GM21447 (cell line): ENCODE measurements at regions not wholly inside any gene's neighbourhood (a gene's known extent, or its start where the extent isn't known, plus 50 kb on each side); places are given as distances from the start of the nearest gene placed in this dataset.

Experiments
- ATAC-seq: cut with Tn5 transposase; IDR thresholded peaks from one replicate; pipeline ENCODE4 v1.9.1; 2021; ENCODE audit not compliant: unreplicated experiment

DNA sequence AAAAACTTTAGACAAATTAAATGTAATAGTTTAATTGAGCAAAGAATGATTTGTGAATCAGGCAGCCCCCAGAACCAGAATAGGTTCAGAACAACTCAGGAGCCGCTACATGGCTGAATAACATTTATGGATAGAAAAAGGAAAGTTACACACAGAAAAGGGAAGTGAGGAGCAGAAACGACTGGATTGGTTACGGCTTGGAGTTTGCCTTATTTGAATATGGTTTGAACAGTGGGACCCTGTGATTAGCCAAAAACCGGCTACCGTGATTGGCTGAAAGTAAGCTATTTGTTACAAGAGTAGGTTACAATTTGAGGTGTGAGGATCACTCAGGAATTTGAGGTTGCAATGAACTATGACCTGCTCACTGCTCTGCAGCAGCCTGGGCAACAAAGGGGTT, 1139.8 kb downstream of the CDH11 start:
- ATAC-seq, result no peak

DNA sequence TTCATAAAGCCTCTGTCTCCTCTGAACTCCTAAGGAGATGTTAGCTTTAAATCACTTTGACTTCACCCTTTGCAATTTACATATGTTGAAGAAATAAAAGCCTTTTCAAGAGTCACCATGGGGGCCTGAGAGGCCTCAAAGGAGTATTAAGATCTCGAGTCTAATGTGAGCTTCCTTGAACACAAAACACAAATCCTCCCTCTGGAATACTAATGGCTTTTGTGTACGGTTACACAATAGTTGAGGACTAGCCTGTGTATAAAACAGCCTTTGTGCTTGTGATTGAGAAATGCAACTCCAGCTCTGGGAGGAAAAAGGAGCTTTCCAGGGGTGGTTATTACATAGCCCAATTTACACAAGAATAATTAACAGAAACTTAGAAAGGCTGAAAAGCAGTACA, 1140.2 kb downstream of the CDH11 start:
- no peak for ATAC-seq

DNA sequence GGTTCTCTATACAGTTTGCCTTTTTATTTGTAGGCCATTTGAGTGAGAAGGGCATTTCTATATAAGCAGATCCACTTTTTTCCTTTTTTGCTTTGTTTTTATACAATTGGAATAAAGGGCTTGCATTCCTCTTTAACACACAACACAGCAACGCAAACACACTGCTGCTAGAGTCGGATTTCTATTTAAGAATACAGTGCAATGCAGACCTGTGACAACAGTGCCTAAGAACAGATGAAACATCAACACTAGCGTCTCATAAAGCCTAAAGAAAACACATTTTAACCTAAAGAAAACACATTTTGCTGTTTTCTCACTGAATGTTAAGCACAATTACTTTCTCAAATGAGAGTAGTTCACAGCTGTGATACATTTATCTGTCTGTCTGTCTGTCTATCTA, 1141.1 kb downstream of the CDH11 start:
- ATAC-seq, result no peak

DNA sequence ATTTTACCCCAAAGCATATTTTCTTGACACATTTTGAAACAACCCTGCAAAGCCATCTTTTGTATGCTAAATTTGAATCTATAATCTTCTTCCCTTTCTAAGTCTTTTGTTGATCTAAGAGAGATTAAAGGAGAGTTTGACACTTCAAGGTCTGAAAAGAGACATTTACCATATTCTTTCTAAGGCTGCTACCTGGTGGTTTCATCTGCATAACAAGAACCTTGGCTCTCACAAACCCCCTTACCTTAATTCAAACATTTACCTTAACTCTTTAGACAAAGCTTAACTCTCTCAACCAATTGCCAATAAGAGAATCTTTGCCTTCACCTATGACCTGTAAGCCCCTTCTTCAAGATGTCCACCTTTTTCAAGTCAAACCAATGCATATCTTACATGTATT, 1143.6 kb downstream of the CDH11 start:
- ATAC-seq, result no peak

DNA sequence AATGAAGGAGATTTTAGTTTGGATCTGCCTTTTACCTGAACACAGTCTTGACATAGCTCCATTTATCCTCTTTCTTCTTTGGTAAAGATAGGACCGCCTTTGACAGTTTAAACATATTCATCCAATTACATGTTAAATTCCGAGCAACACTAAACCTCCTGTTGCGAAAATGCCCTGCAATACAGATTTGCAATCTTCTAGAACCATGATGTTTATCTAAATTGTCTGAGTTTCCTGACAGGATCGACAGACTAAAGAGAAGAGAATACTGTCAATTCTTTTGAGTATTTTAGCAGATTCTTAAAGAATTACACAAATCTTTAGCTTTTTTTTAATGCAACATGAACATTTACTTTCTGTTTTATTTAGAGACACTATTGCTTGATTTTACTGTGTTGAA, 1145.5 kb downstream of the CDH11 start:
- no peak for ATAC-seq

DNA sequence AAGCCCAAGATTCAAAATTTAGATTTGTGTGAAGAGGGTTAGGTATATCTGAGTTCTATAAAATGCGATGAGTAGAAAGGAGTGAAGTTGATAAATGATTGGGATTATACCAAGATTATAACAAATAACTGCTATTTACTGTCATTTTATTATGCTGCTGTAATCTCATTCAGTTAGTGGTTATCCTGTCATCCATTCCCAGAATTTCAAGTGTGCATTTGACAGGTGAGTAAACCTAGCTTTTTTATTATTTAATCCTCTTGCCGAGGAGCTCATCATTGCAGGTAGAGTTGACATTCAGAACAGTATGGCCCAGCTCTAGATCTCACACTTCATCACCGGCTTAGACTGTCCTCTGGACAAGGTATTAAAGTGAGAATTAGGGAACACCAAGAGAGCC, 1146.2 kb downstream of the CDH11 start:
- ATAC-seq, result no peak

DNA sequence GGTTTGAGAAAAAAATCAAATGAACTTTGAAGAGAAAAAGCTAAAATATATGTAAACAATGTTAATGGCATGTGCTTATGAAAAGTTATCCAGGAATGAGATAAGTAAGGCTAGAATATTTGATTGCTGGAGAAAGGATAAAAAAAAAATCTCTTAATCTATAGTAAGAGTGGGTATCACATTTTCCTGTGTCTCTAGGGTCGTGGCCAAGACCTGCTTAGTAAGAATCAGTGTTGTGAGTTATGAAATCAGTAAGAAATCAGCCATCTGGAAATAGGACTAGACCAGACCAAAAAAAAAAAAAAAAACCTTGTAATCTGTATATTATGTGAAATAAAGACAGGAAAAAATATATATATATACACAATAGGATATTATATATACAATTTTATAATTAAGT, 1153.9 kb downstream of the CDH11 start:
- no peak for ATAC-seq

DNA sequence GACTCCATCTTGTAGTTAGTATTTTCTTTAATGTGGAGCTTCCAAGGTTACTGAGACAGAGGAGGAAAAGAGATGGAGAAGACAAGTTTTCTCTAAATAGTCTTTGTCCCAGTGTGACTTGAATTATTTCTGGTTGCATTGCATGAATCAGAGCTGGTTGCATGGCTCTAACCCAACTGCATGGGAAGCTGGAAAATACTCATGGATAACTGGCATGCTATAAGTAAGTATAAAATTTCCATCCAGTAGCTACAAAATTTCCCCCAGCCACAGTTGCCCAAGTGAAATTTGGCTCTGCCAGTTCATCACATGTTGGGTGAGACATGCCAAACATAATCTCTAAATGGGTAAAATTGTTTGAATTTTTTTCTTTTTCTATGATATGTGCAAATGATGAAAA, 1161.5 kb downstream of the CDH11 start:
- no peak for ATAC-seq

DNA sequence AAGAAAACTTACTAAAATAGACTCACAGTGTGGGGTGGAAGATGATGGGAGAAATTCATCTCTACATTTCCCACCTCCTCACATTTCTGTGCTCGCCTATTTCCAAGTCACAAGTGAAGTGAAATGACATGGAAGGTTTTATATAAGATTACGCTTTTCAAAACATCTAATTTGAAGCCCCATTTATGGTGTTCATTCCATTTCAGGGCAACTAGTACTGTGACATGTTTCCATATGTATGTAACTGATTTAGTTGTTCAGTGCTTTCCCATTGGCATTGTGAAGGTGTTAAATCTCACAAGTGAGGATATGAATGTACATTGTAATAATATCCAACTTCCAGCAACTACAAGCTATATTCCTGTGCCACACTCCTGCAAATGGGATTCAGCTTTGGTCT, 1174.8 kb downstream of the CDH11 start:
- no peak for ATAC-seq

DNA sequence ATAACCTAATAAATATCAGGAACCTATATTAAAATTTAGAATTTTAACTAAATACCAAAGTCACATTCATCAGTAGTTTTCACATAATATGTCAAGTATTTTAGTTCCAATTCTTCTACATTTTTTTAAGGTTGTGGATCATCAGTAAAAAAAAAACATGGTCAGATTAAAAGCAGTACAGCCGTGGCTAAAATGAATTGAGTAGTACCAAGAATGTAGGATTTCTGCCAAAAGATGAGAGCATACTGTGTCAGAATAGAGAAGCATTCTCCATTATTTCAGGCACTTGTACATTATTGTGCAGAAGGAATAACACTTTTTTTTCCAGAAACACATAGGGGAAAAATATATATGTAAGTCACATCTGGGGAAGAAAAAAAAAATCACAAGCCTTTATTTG, 1176.1 kb downstream of the CDH11 start:
- no peak for ATAC-seq

DNA sequence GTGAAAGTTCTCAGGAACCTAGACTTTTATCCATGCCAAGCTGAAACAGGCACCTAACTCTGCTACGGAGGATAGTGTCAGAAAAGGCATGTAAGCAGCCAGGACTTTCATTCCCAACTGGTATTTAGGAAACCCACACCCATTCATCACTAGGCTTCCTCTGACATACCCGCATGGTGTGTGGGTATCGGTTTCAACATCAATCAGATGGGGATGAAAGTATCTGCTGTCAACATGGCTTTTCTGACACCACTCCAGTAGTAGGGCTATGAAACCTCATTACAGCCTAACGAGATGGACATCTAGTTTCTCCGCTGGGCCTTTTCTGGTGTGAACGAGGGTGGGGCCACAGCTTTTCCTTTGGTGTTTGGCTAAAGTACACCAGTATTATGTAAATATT, 1178.3 kb downstream of the CDH11 start:
- no peak for ATAC-seq

DNA sequence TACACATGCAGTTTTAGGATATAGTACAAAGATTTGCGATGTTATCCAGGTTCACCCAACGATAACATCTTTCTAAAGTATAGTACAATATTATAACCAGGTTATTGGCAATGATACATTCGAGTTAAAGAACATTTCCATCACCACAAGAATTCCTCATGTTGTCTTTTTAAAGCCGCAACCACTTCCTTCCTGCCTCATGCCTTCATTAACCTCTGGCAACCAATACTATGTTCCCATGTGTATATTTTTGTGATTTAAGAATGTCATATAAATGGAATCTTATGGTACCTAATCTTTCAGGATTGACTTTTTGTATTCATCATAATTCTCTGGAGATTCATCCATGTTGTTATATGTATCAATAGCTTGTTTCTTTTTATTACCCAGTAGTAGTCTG, 1183.2 kb downstream of the CDH11 start:
- ATAC-seq, result no peak

DNA sequence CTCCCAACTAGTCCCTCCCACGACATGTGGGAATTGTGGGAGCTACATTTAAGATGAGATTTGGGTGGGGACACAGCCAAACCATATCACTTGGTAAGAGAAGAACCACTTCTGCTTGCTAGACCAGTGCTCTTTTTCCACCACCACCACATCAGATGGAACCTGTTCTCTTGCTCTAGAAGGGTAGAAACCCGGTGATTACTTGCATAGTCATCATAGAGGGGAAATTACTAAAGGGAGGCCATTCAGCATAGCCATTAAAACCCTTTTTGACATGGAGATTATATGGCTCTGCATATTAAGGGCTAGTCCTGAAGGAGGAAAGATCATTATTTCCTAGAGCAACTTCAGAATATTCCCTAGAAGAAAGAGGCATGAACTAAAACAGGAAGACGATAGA, 1188.0 kb downstream of the CDH11 start:
- no peak for ATAC-seq

DNA sequence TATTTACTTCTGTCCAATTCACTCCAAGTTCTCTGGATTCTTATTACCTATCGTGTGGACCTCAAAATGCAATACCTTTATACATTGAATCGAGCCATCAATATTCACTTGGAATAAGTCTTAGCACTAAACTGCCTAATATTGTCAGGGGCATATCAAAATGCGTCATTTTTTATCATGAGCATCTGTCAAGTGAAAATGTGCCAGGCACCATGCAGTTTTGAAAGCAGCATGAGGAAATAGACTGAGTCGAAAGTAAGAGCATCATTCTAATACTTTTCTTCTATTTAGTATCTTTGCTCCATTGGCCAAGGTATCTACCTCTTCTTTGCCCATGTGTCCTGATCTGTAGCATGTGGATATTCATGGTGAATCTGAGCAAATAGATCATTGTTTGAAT, 1193.4 kb downstream of the CDH11 start:
- ATAC-seq, result no peak

DNA sequence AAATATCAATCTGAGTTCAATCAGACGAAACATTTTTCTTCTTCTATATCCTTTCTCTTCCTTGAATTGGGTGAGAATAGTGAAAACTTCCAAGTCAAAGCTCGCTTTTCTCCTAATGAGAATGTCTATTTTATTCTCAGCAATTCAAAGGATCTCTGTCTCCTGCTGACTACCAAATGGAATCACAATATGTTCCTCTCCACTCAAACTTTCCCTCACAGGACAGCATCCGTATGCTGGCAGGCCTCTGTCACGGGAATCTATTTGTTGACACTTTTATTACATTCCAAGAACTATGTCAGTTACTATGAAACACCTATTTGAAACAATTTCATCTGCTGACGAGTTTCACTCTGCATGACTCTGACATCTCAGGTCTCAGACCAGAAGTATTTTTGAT, 1196.6 kb downstream of the CDH11 start:
- ATAC-seq, result no peak

DNA sequence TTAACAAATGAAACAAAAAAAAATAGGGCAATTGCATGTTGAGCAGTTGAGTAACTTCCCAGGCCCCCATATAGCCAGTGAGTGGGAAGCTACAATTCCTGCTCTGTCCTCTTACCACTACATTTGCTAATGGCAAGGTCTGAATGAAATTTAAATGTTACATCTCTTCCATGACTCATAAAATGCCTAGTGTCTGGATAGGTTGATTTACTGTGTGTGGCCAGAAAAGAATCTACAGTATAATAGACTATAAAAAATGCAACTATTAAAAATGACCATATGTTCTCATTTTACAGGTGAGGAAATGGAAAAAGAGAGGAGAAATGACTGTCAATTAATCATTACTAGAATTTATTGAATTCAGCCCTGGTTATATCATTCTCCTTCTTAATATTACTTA, 1199.3 kb downstream of the CDH11 start:
- no peak for ATAC-seq

DNA sequence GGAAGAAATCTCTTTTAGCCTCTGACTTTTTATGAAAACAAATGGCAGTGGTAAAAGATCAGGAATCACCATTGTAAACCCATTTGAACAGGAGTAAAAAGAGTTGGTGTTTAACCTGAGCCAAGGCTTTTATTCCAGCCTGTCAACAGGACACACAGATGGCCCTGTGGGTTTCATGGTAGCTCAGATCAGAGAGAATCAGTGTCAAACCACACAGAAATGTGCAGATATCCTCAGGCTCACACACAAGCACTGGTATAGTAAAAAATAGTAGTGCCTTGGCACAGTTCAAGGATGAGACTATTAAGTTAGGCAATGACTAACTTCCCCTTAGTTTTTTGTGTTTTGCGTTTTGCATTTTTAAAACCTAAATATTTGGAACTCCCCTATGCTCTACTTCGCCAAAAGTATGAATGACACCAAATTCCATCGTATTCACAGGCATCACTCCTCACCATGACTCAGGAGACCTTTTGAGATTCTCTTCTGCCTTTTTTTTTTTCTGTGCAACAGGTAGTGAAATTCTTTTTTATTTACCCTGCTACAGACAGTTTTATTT, 1200.0 kb downstream of the CDH11 start:
- no peak for ATAC-seq

DNA sequence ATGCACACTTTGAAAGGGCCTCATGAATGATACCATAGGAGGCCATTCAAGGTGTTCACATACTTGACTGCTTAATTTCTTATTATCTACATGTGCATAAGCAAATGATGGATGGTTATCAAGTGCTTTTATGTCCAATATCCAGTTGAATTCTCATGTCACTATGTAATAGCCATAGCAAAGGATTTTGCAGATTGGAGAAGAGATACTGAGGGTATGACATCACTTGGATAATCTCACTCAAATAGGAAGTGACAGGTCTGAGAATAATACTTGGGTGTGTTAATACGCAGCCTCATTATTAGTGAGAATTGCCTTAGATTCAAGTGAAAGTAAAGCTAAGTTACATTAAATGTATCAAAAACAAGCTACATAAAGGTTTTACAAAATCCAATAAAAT, 1208.6 kb downstream of the CDH11 start:
- ATAC-seq, result no peak

DNA sequence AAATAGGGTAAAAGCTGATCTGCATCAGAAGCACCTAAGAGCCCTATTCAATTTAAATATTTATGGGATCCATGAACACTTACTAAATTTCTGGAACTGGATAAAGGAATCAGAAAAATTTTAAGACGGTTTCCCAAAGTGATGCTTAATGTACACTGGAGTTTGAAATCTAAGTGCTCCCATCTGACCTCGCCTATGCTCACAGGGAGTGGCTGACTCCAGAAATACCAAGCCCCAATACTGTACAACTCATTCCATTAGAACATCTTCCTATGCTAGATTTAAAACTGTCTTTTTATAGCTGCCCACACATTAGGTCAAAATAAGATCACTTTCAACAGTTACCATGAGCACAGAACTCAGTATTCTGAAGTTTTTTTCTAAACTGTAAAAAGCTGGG, 1214.6 kb downstream of the CDH11 start:
- ATAC-seq, result no peak

DNA sequence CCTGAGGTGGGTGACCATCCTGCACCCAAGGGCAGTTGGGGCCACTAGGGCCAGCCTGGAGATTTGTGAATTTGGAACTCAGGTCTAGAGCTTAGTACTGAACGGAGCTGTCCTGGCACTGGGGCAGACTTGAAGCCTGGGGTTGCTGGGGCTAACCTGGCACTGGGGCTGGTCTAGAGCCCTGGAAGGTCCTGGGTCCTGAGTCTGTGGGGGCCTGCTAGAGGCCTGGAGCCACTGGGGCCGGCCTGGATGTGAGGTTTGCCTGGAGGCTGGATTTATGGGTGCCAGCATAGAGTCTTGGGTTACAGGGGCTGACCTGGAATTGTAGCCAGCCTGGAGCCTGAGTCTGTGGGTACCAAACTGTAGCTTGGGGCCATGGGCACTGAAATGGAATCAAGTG, 1216.9 kb downstream of the CDH11 start:
- no peak for ATAC-seq

DNA sequence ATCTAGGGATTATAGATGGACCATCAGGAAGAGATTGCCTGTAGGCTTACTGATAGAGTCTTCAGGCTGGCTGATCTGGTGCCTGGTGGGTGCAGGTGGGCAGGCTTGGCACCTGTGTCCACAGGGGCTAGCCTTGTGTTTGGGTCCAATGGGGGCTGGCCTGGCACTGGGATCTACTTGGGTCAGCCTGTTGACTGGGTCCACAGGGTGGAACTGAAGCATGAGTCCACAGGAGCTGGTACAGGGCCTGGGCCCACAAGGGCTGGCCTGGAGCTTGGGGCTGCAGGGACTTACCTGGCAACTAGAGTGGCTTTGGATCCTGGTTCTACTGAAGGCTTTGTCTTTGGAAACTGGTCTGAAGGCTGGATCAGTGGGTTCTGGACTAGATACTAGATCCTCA, 1217.7 kb downstream of the CDH11 start:
- ATAC-seq, result no peak

DNA sequence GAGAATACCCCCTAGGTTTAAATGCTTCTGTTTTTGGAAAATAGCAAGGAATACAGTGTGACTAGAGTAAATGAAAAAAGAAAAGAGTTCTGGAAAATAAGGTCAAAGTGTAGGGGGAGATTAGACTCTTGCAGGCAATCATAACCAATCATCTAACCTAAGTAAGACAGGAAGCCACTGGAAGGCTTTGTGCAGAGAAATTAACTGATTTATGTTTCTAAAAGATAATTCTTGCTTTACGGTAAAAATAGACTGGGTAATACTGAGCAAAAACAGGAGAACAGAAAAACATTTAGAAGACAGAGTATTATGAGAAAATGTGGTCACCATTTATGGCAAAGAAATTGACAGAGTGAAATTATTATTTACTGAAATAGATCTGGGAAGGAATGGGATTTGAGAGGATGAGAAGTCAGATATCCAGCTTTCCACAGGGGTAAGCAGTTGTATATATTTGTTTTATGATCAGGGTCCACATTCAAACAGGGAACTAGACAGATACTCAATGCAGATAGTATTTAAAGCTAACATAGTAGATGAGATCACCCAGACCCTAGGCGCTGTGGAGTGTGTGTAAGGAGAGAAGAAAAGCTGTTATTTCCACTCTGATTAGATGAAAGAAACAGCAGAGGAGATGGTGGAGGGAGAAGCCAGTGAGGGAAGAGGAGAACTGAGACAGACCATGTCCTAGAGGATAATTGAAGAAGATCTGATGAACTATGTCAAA, 1225.3 kb downstream of the CDH11 start:
- no peak for ATAC-seq

DNA sequence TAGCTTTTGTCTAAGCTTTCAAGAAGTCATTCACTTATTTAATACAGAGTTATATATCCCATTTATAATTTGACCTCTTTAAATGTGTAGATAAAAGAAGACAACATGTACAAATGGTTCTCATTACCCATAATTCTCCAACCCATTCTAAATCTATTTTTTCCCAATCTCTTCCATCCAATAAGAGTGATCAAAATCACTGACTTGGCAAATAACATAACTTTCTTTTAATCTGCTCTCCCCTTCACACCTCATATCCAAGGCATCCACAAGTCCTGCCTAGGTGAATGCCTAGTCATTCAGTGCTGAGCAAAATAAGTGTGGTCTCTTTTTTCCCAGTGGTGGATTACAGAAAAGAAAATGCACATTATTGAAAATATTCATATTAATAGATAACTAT, 1231.1 kb downstream of the CDH11 start:
- no peak for ATAC-seq
